IMR-90 (cell line): ENCODE measurements at regions not wholly inside any gene's neighbourhood (a gene's known extent, or its start where the extent isn't known, plus 50 kb on each side); places are given as distances from the start of the nearest gene placed in this dataset.

Experiments used
- ATAC-seq: fragments of 200-7000 bp; cut with Tn5 transposase; 2 replicates; pipeline ENCODE4 v1.9.1; 2020; ENCODE audit warnings: low read depth, mild to moderate bottlenecking, moderate library complexity
- BruUV-seq: library from RNA; stranded (reverse); fragments of 400-500 nt; replicated peaks from 2 replicates; lab custom pipeline; 2021; lab: Mats Ljungman, UMichigan
- CTCF ChIA-PET: fragments of 300-600 bp; formaldehyde crosslinking; extraction: SDS; loops from one replicate; lab custom pipeline; 2021; ENCODE audit warnings: antibody characterized with exemption; lab: Yijun Ruan, JAX
- POLR2A ChIA-PET: fragments of 300-600 bp; sonication (Branson Sonifier 250); formaldehyde crosslinking; loops from one replicate; lab custom pipeline; 2022; ENCODE audit warnings: antibody characterized with exemption; ENCODE audit not compliant: unreplicated experiment; lab: Charles Lee
- DNase-seq: peaks from one replicate; pipeline ENCODE4 v3.0.0; 2013
- H2AFZ ChIP-seq: replicated peaks from 2 replicates; pipeline ENCODE3; 2013; ENCODE audit warnings: low read length, mild to moderate bottlenecking; ENCODE audit not compliant: poor library complexity
- H2AK5ac ChIP-seq: 2 replicates; pipeline ENCODE4 v1.6.1; 2013; ENCODE audit warnings: low read depth, low read length, inconsistent platforms
- H2AK9ac ChIP-seq: replicated peaks from 2 replicates; pipeline ENCODE3; 2013; ENCODE audit warnings: mild to moderate bottlenecking, low read depth, low read length, moderate library complexity; ENCODE audit not compliant: poor library complexity
- H2BK120ac ChIP-seq: 2 replicates; pipeline ENCODE4 v1.6.1; 2013; ENCODE audit warnings: low read depth, low read length, inconsistent platforms
- H2BK15ac ChIP-seq: 3 replicates; pipeline ENCODE4 v1.6.1; 2013; ENCODE audit warnings: low read depth, low read length, inconsistent platforms
- H2BK20ac ChIP-seq: 2 replicates; pipeline ENCODE4 v1.6.1; 2013; ENCODE audit warnings: low read depth, mild to moderate bottlenecking, inconsistent platforms, low read length, moderate library complexity
- H2BK5ac ChIP-seq: 2 replicates; pipeline ENCODE4 v1.6.1; 2013; ENCODE audit warnings: mild to moderate bottlenecking, low read depth, low read length, inconsistent platforms; ENCODE audit not compliant: poor library complexity, severe bottlenecking
- H3K14ac ChIP-seq: replicated peaks from 2 replicates; pipeline ENCODE4 v1.6.1; 2013; ENCODE audit warnings: low read depth, low read length, inconsistent platforms
- H3K18ac ChIP-seq: 2 replicates; pipeline ENCODE4 v1.6.1; 2013; ENCODE audit warnings: low read depth, low read length, control low read depth
- H3K23ac ChIP-seq: 2 replicates; pipeline ENCODE4 v1.6.1; 2013; ENCODE audit warnings: low read depth, low read length, inconsistent platforms
- H3K27ac ChIP-seq: 2 replicates; pipeline ENCODE4 v1.5.1; 2013; ENCODE audit warnings: mild to moderate bottlenecking, control low read depth, low read length; ENCODE audit not compliant: insufficient read depth
- H3K27me3 ChIP-seq: 2 replicates; pipeline ENCODE4 v1.6.1; 2013; ENCODE audit warnings: low read length; ENCODE audit not compliant: control insufficient read depth, insufficient read depth
- H3K36me3 ChIP-seq: 2 replicates; pipeline ENCODE4 v1.6.1; 2013; ENCODE audit warnings: low read length, mixed read lengths; ENCODE audit not compliant: control insufficient read depth, insufficient read depth
- H3K4ac ChIP-seq: 2 replicates; pipeline ENCODE4 v1.6.1; 2013; ENCODE audit warnings: low read depth, low read length, inconsistent platforms
- H3K4me1 ChIP-seq: 2 replicates; pipeline ENCODE4 v1.6.1; 2013; ENCODE audit warnings: low read length, mixed read lengths; ENCODE audit not compliant: control insufficient read depth, insufficient read depth
- H3K4me2 ChIP-seq: 2 replicates; pipeline ENCODE4 v1.6.1; 2013; ENCODE audit warnings: low read depth, mild to moderate bottlenecking, control low read depth, low read length, moderate library complexity
- H3K4me3 ChIP-seq: 2 replicates; pipeline ENCODE4 v1.5.1; 2013; ENCODE audit warnings: low read depth, mild to moderate bottlenecking, control low read depth, low read length, moderate library complexity; ENCODE audit not compliant: insufficient read depth
- H3K56ac ChIP-seq: 2 replicates; pipeline ENCODE4 v1.6.1; 2013; ENCODE audit warnings: low read length, inconsistent platforms; ENCODE audit not compliant: insufficient read depth; ENCODE audit errors: extremely low read depth
- H3K79me1 ChIP-seq, 2 experiments: 2 replicates each; pipeline ENCODE4 v1.6.1; 2013; ENCODE audit warnings: low read length in 2 of 2, inconsistent platforms in 1 of 2, low read depth in 1 of 2
- H3K9ac ChIP-seq: 2 replicates; pipeline ENCODE4 v1.6.1; 2013; ENCODE audit warnings: low read depth, low read length, control low read depth
- H3K9me1 ChIP-seq: 2 replicates; pipeline ENCODE4 v1.6.1; 2013; ENCODE audit warnings: low read length, inconsistent platforms; ENCODE audit not compliant: insufficient read depth
- H3K9me3 ChIP-seq: 2 replicates; pipeline ENCODE4 v1.6.1; 2013; ENCODE audit warnings: low read length; ENCODE audit not compliant: control insufficient read depth, insufficient read depth
- H4K20me1 ChIP-seq: 2 replicates; pipeline ENCODE4 v1.6.1; 2013; ENCODE audit warnings: low read length, inconsistent platforms; ENCODE audit not compliant: insufficient read depth
- H4K5ac ChIP-seq: 2 replicates; pipeline ENCODE4 v1.6.1; 2013; ENCODE audit warnings: mild to moderate bottlenecking, low read depth, low read length, control low read depth
- H4K8ac ChIP-seq, 2 experiments: 2 replicates each; pipeline ENCODE4 v1.6.1; 2013; ENCODE audit warnings: low read depth in 2 of 2, low read length in 2 of 2, control low read depth in 1 of 2, inconsistent platforms in 1 of 2
- H4K91ac ChIP-seq: 2 replicates; pipeline ENCODE4 v1.6.1; 2013; ENCODE audit warnings: low read depth, low read length, inconsistent platforms; ENCODE audit not compliant: insufficient read depth
- BHLHE40 ChIP-seq: fragments of 150-350 bp; IDR thresholded peaks from 2 replicates; pipeline ENCODE4 v1.6.1; 2016; ENCODE audit warnings: mild to moderate bottlenecking, low read depth, low read length
- CEBPB ChIP-seq: IDR thresholded peaks from 2 replicates; pipeline ENCODE4 v1.6.1; 2012; ENCODE audit warnings: low read depth, low read length, improper control_type of control experiment
- CHD1 ChIP-seq: IDR thresholded peaks from 2 replicates; pipeline ENCODE4 v1.6.1; 2012; ENCODE audit warnings: low read depth, low read length, improper control_type of control experiment
- CTCF ChIP-seq: conservative IDR thresholded peaks from 2 replicates; pipeline ENCODE4 v1.5.1; 2012; ENCODE audit warnings: mild to moderate bottlenecking, low read depth, low read length, improper control_type of control experiment
- FOS ChIP-seq: fragments of 150-350 bp; IDR thresholded peaks from 2 replicates; pipeline ENCODE4 v1.6.1; 2016; ENCODE audit warnings: low read depth, low read length
- MAFK ChIP-seq: IDR thresholded peaks from 2 replicates; pipeline ENCODE4 v1.6.1; 2012; ENCODE audit warnings: low read depth, low read length, improper control_type of control experiment
- MAZ ChIP-seq: IDR thresholded peaks from 2 replicates; pipeline ENCODE4 v1.6.1; 2012; ENCODE audit warnings: low read depth, mild to moderate bottlenecking, low read length, improper control_type of control experiment, moderate library complexity, borderline replicate concordance
- MXI1 ChIP-seq: IDR thresholded peaks from 2 replicates; pipeline ENCODE4 v1.6.1; 2012; ENCODE audit warnings: low read depth, mild to moderate bottlenecking, low read length, moderate library complexity, borderline replicate concordance
- NFE2L2 ChIP-seq: fragments of 150-350 bp; IDR thresholded peaks from 2 replicates; pipeline ENCODE4 v1.6.1; 2016; ENCODE audit warnings: low read depth, mild to moderate bottlenecking, low read length
- POLR2A ChIP-seq: IDR thresholded peaks from 2 replicates; pipeline ENCODE4 v1.6.1; 2012; ENCODE audit warnings: mild to moderate bottlenecking, low read depth, low read length
- RAD21 ChIP-seq: IDR thresholded peaks from 2 replicates; pipeline ENCODE4 v1.6.1; 2012; ENCODE audit warnings: low read length, improper control_type of control experiment
- RCOR1 ChIP-seq: IDR thresholded peaks from 2 replicates; pipeline ENCODE4 v1.6.1; 2012; ENCODE audit warnings: mild to moderate bottlenecking, low read length, improper control_type of control experiment; ENCODE audit not compliant: insufficient replicate concordance
- RFX5 ChIP-seq: IDR thresholded peaks from 2 replicates; pipeline ENCODE4 v1.8.0; 2012; ENCODE audit warnings: low read depth, mild to moderate bottlenecking, low read length, moderate library complexity
- SMC3 ChIP-seq: fragments of 150-350 bp; IDR thresholded peaks from 2 replicates; pipeline ENCODE4 v1.6.1; 2016; ENCODE audit warnings: low read depth, mild to moderate bottlenecking, antibody characterized with exemption, low read length, moderate library complexity
- USF2 ChIP-seq: fragments of 150-350 bp; IDR thresholded peaks from 2 replicates; pipeline ENCODE4 v1.6.1; 2017; ENCODE audit warnings: mild to moderate bottlenecking, antibody characterized with exemption, low read length, low read depth
- WGBS, 2 experiments: methylation state at CpG; one replicate each; pipeline versions ENCODE4 v1.1.5 to v1.1.7; 2013; ENCODE audit warnings: missing lambda C conversion rate in 2 of 2; ENCODE audit not compliant: insufficient read length in 1 of 2; ENCODE audit errors: extremely low coverage in 2 of 2; 5-methylcytosine and 5-hydroxymethylcytosine counted together
- dilution Hi-C: fragments of 300-500 bp; cut with HindIII; formaldehyde crosslinking; loops from one replicate; pipeline ENCODE4 v1.14.3; 2018; ENCODE audit warnings: low sequenced_read_pairs; ENCODE audit not compliant: unreplicated experiment
- in situ Hi-C: fragments of 300-500 bp; cut with MboI; formaldehyde crosslinking; loops from 3 replicates; pipeline ENCODE4 v1.14.3; 2019; ENCODE audit warnings: low sequenced_read_pairs, inconsistent platforms, mixed read lengths
- intact Hi-C: fragments of 100-400 bp; cut with micrococcal nuclease; formaldehyde crosslinking; loops from 2 replicates; pipeline ENCODE4 v1.10.0; 2022
- TF ChIP-seq, protein P1 (sequence below): fragments of 150-350 bp; IDR thresholded peaks from 2 replicates; pipeline ENCODE4 v1.6.1; 2016; ENCODE audit warnings: low read depth, mild to moderate bottlenecking, low read length, moderate library complexity, borderline replicate concordance

DNA sequence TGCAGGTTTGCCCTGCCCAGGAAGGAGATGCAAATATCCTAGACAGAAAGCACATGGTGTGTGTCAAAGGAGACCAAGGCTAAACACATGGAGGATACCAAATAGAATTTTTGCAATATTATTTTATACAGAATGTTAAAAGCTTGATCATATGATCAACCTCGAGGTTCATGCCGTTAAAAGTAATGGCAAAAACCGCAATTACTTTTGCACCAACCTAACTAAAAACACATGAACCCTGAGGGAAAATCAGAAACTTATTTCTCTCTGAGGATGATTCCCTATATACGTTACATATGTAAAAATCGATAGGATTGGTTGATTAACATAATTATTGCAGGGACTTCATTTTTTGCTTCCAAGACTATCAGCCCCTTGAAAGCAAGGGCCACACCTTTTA lies 88.1 kb downstream of the MZT1 start:
- no peak overlapping the region for H3K4ac ChIP-seq
- no peak overlapping the region for H3K23ac ChIP-seq
- ChIA-PET CTCF (no interaction called here), POLR2A (no interaction called here)
- no peak overlapping the region for H3K14ac ChIP-seq
- H4K8ac ChIP-seq, result no peak overlapping the region
- no peak overlapping the region for H2BK5ac ChIP-seq
- H4K20me1 ChIP-seq, result no peaks in the 10 kb centered on the region
- H2BK120ac ChIP-seq, result no peak overlapping the region
- dilution Hi-C loops (no loop called here), intact Hi-C loops (no loop called here), in situ Hi-C loops (no loop called here)
- H2BK20ac ChIP-seq, result no peak overlapping the region
- no peak overlapping the region for H3K4me2 ChIP-seq
- H2AK5ac ChIP-seq, result no peak overlapping the region
- TF ChIP-seq MAFK, result no peak
- TF ChIP-seq POLR2A, result no peak
- no peak for TF ChIP-seq BHLHE40
- TF ChIP-seq MAZ, result no peak
- no peak for TF ChIP-seq FOS
- no peak for TF ChIP-seq CHD1
- TF ChIP-seq RCOR1, result no peak
- no peak for TF ChIP-seq CEBPB
- TF ChIP-seq CTCF, result no peak
- no peak for TF ChIP-seq USF2
- TF ChIP-seq, protein P1, sequence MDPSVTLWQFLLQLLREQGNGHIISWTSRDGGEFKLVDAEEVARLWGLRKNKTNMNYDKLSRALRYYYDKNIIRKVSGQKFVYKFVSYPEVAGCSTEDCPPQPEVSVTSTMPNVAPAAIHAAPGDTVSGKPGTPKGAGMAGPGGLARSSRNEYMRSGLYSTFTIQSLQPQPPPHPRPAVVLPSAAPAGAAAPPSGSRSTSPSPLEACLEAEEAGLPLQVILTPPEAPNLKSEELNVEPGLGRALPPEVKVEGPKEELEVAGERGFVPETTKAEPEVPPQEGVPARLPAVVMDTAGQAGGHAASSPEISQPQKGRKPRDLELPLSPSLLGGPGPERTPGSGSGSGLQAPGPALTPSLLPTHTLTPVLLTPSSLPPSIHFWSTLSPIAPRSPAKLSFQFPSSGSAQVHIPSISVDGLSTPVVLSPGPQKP, result no peak
- TF ChIP-seq NFE2L2, result no peak
- no peak for TF ChIP-seq SMC3
- TF ChIP-seq MXI1, result no peak
- no peak for TF ChIP-seq RAD21
- TF ChIP-seq RFX5, result no peak
- no TSS peak for BruUV-seq
- H3K9me3 ChIP-seq, result no peaks in the 10 kb centered on the region
- WGBS, 2 experiments, result no CpG with 5 or more reads among the region's 5 CpGs
- H3K9ac ChIP-seq, result no peak overlapping the region
- H4K5ac ChIP-seq, result no peak overlapping the region
- H3K27ac ChIP-seq, result no peak overlapping the region
- H3K56ac ChIP-seq, result no peak overlapping the region
- DNase-seq (no peak), ATAC-seq (no peak)
- H2BK15ac ChIP-seq, result no peak overlapping the region
- H3K9me1 ChIP-seq, result no peaks in the 10 kb centered on the region
- H3K18ac ChIP-seq, result no peak overlapping the region
- H3K79me1 ChIP-seq, result no peaks in the 10 kb centered on the region
- H3K36me3 ChIP-seq, result no peaks in the 10 kb centered on the region
- no peak overlapping the region for H2AK9ac ChIP-seq
- no peak overlapping the region for H2AFZ ChIP-seq
- no peaks in the 10 kb centered on the region for H3K4me1 ChIP-seq
- no peak overlapping the region for H3K4me3 ChIP-seq
- no peaks in the 10 kb centered on the region for H3K27me3 ChIP-seq
- H4K91ac ChIP-seq, result no peak overlapping the region
